GM20431 (cell line): ENCODE measurements at regions not wholly inside any gene's neighbourhood (a gene's known extent, or its start where the extent isn't known, plus 50 kb on each side); places are given as distances from the start of the nearest gene placed in this dataset.
"Not testable (repeated sequence)": the region's sequence is repeated elsewhere in the genome, so short reads cannot be mapped to it uniquely, and the experiment has no call there.

Experiments used
- in situ Hi-C: fragments of 300-500 bp; cut with MseI, MboI; formaldehyde crosslinking; loops from one replicate; pipeline ENCODE4 v1.15.0; 2020; ENCODE audit warnings: low sequenced_read_pairs; ENCODE audit not compliant: unreplicated experiment

GRCh38 chr9:82052081-82052480 lies 63.5 kb downstream of the SPATA31D1 start:
- in situ Hi-C loops = loop anchor here (10.0 kb wide), 1 partner anchor 63 kb away; no protein-coding TSS in a partner anchor

- in situ Hi-C loops = loop anchor here (10.0 kb wide), 1 partner anchor 60 kb away; no protein-coding TSS in a partner anchor
These were observed 65.9 kb downstream of the SPATA31D1 start for GRCh38 chr9:82054264-82055015.

- in situ Hi-C loops = loop anchor here (10.0 kb wide), 1 partner anchor 57 kb away; no protein-coding TSS in a partner anchor
These were observed 69.2 kb downstream of the SPATA31D1 start for GRCh38 chr9:82057805-82058204.

GRCh38 chr9:82061801-82062200 lies 73.2 kb downstream of the SPATA31D1 start:
- in situ Hi-C loops = not testable (repeated sequence)

GRCh38 chr9:82062245-82062644 lies 73.7 kb downstream of the SPATA31D1 start:
- in situ Hi-C loops = no loop called here

- in situ Hi-C loops = no loop called here
These were observed 85.3 kb downstream of the SPATA31D1 start for GRCh38 chr9:82073551-82074543.

- in situ Hi-C loops = no loop called here
These were observed 91.7 kb downstream of the SPATA31D1 start for GRCh38 chr9:82080265-82080664.

GRCh38 chr9:82081496-82081895 lies 92.9 kb downstream of the SPATA31D1 start:
- in situ Hi-C loops = no loop called here

- in situ Hi-C loops = no loop called here
These were observed 94.0 kb downstream of the SPATA31D1 start for GRCh38 chr9:82082563-82082962.

GRCh38 chr9:82088591-82088990 lies 100.0 kb downstream of the SPATA31D1 start:
- in situ Hi-C loops = no loop called here

- in situ Hi-C loops = no loop called here
These were observed 101.5 kb downstream of the SPATA31D1 start for GRCh38 chr9:82090046-82090445.

- in situ Hi-C loops = no loop called here
These were observed 102.5 kb downstream of the SPATA31D1 start for GRCh38 chr9:82091100-82091499.

- in situ Hi-C loops = no loop called here
These were observed 103.0 kb downstream of the SPATA31D1 start for GRCh38 chr9:82091610-82092009.

GRCh38 chr9:82101475-82101874 lies 112.9 kb downstream of the SPATA31D1 start:
- in situ Hi-C loops = no loop called here

GRCh38 chr9:82104252-82104651 lies 115.7 kb downstream of the SPATA31D1 start:
- in situ Hi-C loops = no loop called here

GRCh38 chr9:82105729-82106128 lies 117.2 kb downstream of the SPATA31D1 start:
- in situ Hi-C loops = no loop called here

- in situ Hi-C loops = no loop called here
These were observed 118.0 kb downstream of the SPATA31D1 start for GRCh38 chr9:82106536-82106935.

GRCh38 chr9:82108474-82108873 lies 119.9 kb downstream of the SPATA31D1 start:
- in situ Hi-C loops = no loop called here

GRCh38 chr9:82108941-82109340 lies 120.4 kb downstream of the SPATA31D1 start:
- in situ Hi-C loops = no loop called here

GRCh38 chr9:82109626-82110025 lies 121.1 kb downstream of the SPATA31D1 start:
- in situ Hi-C loops = loop anchor here (10.0 kb wide), 1 partner anchor 55 kb away; no protein-coding TSS in a partner anchor

GRCh38 chr9:82110881-82111280 lies 122.3 kb downstream of the SPATA31D1 start:
- in situ Hi-C loops = loop anchor here (10.0 kb wide), 1 partner anchor 56 kb away; no protein-coding TSS in a partner anchor
